ENCODE measurements at regions not wholly inside any gene's neighbourhood (a gene's known extent, or its start where the extent isn't known, plus 50 kb on each side); places are given as distances from the start of the nearest gene placed in this dataset.

DNA sequence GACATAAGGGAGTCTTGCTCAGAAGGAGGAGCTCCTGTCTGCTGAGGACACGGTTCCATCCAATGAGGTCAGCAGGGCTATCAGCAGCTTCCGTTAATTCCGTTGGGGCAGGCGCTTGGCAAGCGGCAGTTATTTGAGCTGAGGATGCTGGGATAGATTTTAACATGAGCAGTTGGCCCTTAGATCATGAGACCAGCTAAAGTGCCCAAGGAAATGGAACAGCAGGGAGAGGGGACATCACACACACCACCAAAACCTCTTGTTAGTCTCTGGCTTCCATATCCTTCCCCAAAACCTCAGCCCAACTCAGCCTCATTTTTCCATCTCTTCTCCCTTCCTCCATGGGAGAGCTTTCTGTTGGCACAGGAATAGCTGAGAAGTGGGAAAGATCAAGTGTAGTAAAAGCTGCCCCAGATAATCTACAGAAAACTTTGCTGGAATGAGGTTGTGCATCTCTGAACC is 138.7 kb upstream of the PZP start (continued):
- TF ChIP-seq POLR2A (IDR thresholded peaks at IDR 0.05; ENCODE audit: low read length) = no peak
- TF ChIP-seq, protein P1, sequence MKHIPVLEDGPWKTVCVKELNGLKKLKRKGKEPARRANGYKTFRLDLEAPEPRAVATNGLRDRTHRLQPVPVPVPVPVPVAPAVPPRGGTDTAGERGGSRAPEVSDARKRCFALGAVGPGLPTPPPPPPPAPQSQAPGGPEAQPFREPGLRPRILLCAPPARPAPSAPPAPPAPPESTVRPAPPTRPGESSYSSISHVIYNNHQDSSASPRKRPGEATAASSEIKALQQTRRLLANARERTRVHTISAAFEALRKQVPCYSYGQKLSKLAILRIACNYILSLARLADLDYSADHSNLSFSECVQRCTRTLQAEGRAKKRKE (CRISPR knock-in tag; IDR thresholded peaks at IDR 0.05; ENCODE audit: low read depth) = no peak

GRCh38 chr12:9345171-9345570 is 137.0 kb upstream of the PZP start:
- no peak overlapping the region for H3K4me3 ChIP-seq
- H3K9me3 ChIP-seq = no peaks in the 10 kb centered on the region
- H3K4me1 ChIP-seq = no peaks in the 10 kb centered on the region
- POLR2A ChIA-PET = no interaction called here
- ATAC-seq (no peak), FAIRE-seq (no peak), DNase-seq (ENCODE audit: low read depth in 1 of 2, low spot score in 1 of 2) (no peak)
- no peak overlapping the region for H3K4me2 ChIP-seq
- no peak for TF ChIP-seq HOXB13 (CRISPR knock-in tag; IDR thresholded peaks at IDR 0.05; ENCODE audit: low read depth)
- no peak for TF ChIP-seq CBX2 (IDR thresholded peaks at IDR 0.05; ENCODE audit: borderline replicate concordance, low read depth)
- no peak for TF ChIP-seq RARB (CRISPR knock-in tag; IDR thresholded peaks at IDR 0.05)
- no peak for TF ChIP-seq BHLHE40 (IDR thresholded peaks at IDR 0.05; ENCODE audit: low read depth, low read length)
- H3K27ac ChIP-seq = no peak overlapping the region
- CTCF ChIA-PET = interaction anchor here (0.7 kb wide), 1 partner anchor 9 kb away, joined by 4 read pairs; no protein-coding TSS in a partner anchor

DNA sequence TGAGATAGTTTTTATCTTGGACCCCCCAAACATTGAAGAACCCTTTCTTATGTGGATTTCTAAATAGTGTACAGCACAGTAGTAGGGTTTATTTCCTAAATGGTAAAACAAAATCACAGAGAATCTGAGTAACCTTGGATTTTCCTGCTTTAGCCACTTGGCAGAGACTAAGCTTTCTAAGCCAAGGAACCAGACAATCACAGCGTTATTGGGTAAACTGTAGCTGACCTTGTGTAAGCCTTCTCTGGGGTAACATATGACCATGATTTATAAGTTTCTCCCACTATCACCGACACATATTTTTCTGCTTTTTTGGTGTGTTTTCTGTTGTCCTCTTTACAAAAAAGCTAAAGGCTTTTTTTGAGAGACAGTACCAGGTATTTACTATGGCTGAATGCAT is 136.3 kb upstream of the PZP start:
- no peak for FAIRE-seq
- H3K4me3 ChIP-seq = no peak overlapping the region
- WGBS (ENCODE audit: missing lambda C conversion rate) = 78% methylated on average over 2 of the region's 2 CpGs
- ChIA-PET POLR2A (no interaction called here), CTCF (interaction anchor here (0.7 kb wide), 1 partner anchor 9 kb away, joined by 4 read pairs; no protein-coding TSS in a partner anchor)
- H3K27ac ChIP-seq = no peak overlapping the region
- H3K9me3 ChIP-seq = no peaks in the 10 kb centered on the region
- TF ChIP-seq E2F6 (IDR thresholded peaks at IDR 0.05; ENCODE audit: borderline replicate concordance, low read depth) (no peak), FOSB (CRISPR knock-in tag; IDR thresholded peaks at IDR 0.05) (no peak), EP300 (IDR thresholded peaks at IDR 0.05) (no peak), EHMT2 (IDR thresholded peaks at IDR 0.05; ENCODE audit: low read depth) (no peak), POLR2A (IDR thresholded peaks at IDR 0.05; ENCODE audit: low read length) (no peak), CBX2 (IDR thresholded peaks at IDR 0.05; ENCODE audit: borderline replicate concordance, low read depth) (no peak), KDM1A (IDR thresholded peaks at IDR 0.05; ENCODE audit: low read depth) (no peak), CBX8 (IDR thresholded peaks at IDR 0.05) (no peak)
- TF ChIP-seq, protein P2, sequence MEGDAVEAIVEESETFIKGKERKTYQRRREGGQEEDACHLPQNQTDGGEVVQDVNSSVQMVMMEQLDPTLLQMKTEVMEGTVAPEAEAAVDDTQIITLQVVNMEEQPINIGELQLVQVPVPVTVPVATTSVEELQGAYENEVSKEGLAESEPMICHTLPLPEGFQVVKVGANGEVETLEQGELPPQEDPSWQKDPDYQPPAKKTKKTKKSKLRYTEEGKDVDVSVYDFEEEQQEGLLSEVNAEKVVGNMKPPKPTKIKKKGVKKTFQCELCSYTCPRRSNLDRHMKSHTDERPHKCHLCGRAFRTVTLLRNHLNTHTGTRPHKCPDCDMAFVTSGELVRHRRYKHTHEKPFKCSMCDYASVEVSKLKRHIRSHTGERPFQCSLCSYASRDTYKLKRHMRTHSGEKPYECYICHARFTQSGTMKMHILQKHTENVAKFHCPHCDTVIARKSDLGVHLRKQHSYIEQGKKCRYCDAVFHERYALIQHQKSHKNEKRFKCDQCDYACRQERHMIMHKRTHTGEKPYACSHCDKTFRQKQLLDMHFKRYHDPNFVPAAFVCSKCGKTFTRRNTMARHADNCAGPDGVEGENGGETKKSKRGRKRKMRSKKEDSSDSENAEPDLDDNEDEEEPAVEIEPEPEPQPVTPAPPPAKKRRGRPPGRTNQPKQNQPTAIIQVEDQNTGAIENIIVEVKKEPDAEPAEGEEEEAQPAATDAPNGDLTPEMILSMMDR (IDR thresholded peaks at IDR 0.05) = no peak
- DNase-seq (ENCODE audit: low read depth in 1 of 2, low spot score in 1 of 2) = no peak
- no peaks in the 10 kb centered on the region for H3K4me1 ChIP-seq
- no peak overlapping the region for H3K4me2 ChIP-seq
- ATAC-seq = no peak

- ATAC-seq (no peak), FAIRE-seq (no peak), DNase-seq (ENCODE audit: low read depth in 1 of 2, low spot score in 1 of 2) (no peak)
- CTCF ChIA-PET = interaction anchor here (2.1 kb wide), 1 partner anchor 10 kb away, joined by 5 read pairs; no protein-coding TSS in a partner anchor
- H3K9me3 ChIP-seq = no peaks in the 10 kb centered on the region
- H3K27ac ChIP-seq = no peak overlapping the region
- no peak overlapping the region for H3K4me3 ChIP-seq
- 37% methylated on average over 3 of the region's 3 CpGs for WGBS (ENCODE audit: missing lambda C conversion rate)
- POLR2A ChIA-PET = no interaction called here
- no peak overlapping the region for H3K4me2 ChIP-seq
- no peaks in the 10 kb centered on the region for H3K4me1 ChIP-seq
- no peak for TF ChIP-seq CHD2 (IDR thresholded peaks at IDR 0.05; ENCODE audit: low read length, partially characterized antibody)
- TF ChIP-seq BHLHE40 (IDR thresholded peaks at IDR 0.05; ENCODE audit: low read depth, low read length) = no peak
- TF ChIP-seq SMC3 (IDR thresholded peaks at IDR 0.05) = no peak
- no peak for TF ChIP-seq POLR2AphosphoS2 (conservative IDR thresholded peaks at IDR 0.05; ENCODE audit: low read length)
- no peak for TF ChIP-seq EHF (CRISPR knock-in tag; IDR thresholded peaks at IDR 0.05)
- TF ChIP-seq RAD21 (conservative IDR thresholded peaks at IDR 0.05 in 1 of 2, IDR thresholded peaks at IDR 0.05 in 1 of 2) = no peak
- TF ChIP-seq CBX8 (IDR thresholded peaks at IDR 0.05) = no peak
- no peak for TF ChIP-seq SREBF2 (IDR thresholded peaks at IDR 0.05)
- TF ChIP-seq PHF8 (IDR thresholded peaks at IDR 0.05; ENCODE audit: borderline replicate concordance, low read depth) = no peak
- no peak for TF ChIP-seq ZSCAN20 (CRISPR knock-in tag; IDR thresholded peaks at IDR 0.05)
- TF ChIP-seq HOXA7 (CRISPR knock-in tag; IDR thresholded peaks at IDR 0.05) = no peak
- no peak for TF ChIP-seq EHMT2 (IDR thresholded peaks at IDR 0.05; ENCODE audit: low read depth)
- TF ChIP-seq HES2 (IDR thresholded peaks at IDR 0.05) = no peak
- no peak for TF ChIP-seq MAZ (IDR thresholded peaks at IDR 0.05; ENCODE audit: borderline replicate concordance, low read depth, low read length)
- TF ChIP-seq MAFK (IDR thresholded peaks at IDR 0.05; ENCODE audit: partially characterized antibody) = no peak
- no peak for TF ChIP-seq KDM1A (IDR thresholded peaks at IDR 0.05; ENCODE audit: low read depth)
- no peak for TF ChIP-seq FOSB (CRISPR knock-in tag; IDR thresholded peaks at IDR 0.05)
- no peak for TF ChIP-seq HEYL (CRISPR knock-in tag; IDR thresholded peaks at IDR 0.05)
- TF ChIP-seq FOXS1 (CRISPR knock-in tag; IDR thresholded peaks at IDR 0.05) = no peak
Measured at GRCh38 chr12:9343731-9344130, 135.5 kb upstream of the PZP start.

Measured in A549 (cell line).